Choroid plexus epithelial cell (primary cell): ENCODE measurements at regions not wholly inside any gene's neighbourhood (a gene's known extent, or its start where the extent isn't known, plus 50 kb on each side); places are given as distances from the start of the nearest gene placed in this dataset.

ENCODE experiments used
- DNase-seq: peaks from one replicate; pipeline ENCODE4 v3.0.0-alpha.2; 2010; ENCODE audit warnings: low read depth
- H3K4me3 ChIP-seq: 2 replicates; pipeline ENCODE4 v1.5.1; 2011; ENCODE audit warnings: low read depth, mild to moderate bottlenecking, control low read depth, low read length, moderate library complexity
- CTCF ChIP-seq: conservative IDR thresholded peaks from 2 replicates; pipeline ENCODE4 v1.5.1; 2011; ENCODE audit warnings: low read depth, mild to moderate bottlenecking, control low read depth, inconsistent platforms, low read length, moderate library complexity

- H3K4me3 ChIP-seq, result no peak overlapping the region
- TF ChIP-seq CTCF, result no peak
- no peak for DNase-seq
Observed at GRCh38 chr1:178642282-178642681, 82.8 kb upstream of the RALGPS2 start.

- no peak for DNase-seq
- H3K4me3 ChIP-seq, result no peak overlapping the region
- TF ChIP-seq CTCF, result no peak
Observed at GRCh38 chr1:178643349-178643748, 81.7 kb upstream of the RALGPS2 start.

DNA sequence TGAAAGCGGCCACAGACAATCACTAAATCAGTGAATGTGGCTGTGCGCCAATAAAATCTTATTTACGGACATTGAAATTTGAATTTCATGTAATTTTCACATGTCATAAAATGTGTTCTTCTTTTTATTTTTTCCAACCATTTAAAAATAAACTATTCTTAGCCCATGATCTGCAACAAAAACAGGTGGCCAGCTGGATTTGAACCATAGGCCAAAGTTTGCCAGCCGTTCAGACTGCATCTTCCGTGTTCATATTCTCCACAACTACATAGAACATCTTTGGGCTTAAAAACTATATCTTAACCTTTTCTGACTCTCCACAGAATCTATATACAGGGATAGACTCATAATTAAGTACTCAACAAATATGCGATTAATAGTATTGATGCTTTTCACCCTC is 81.2 kb upstream of the RALGPS2 start:
- no peak for TF ChIP-seq CTCF
- no peak for DNase-seq

DNA sequence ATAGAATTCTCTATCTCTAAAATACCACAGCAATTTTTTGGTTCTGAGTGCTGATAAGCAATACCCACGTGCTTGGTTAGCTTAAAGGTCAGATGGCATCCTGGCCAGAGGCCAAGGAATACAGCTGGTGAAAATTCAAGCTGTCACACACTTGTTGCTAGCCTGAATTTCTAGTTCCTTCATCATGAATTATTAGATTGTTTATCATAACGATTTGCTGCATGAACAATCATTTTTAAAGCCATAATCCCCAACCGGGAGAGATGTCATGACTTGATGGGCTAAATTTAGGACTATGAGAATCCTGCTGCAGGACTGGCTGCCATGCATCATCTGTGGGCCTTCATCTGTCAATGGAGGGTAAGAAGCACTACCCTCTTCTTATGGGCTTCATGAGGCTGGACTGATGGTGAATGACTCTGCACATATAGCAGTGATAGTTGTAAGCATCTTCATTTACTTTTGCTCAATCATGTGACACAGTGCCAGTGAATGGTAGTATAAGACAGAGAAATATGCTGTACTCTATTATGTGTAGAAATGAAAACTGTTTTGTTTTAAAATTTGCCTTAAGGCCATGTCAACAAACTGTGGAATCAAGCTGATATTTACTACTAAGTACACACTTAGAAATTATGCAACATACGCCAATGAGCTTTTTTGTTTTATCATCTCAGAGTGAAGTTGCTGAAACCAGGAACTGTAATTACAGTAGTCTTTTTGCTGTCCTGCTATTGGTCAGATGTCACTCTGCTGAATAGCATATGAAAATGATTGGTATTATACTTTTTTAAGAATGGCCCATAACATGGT is 80.5 kb upstream of the RALGPS2 start:
- TF ChIP-seq CTCF, result no peak
- peak; percentile 73 for DNase-seq
- H3K4me3 ChIP-seq, result no peak overlapping the region

More for the DNA sequence above, 81.2 kb upstream of the RALGPS2 start:
- H3K4me3 ChIP-seq, result no peak overlapping the region

DNA sequence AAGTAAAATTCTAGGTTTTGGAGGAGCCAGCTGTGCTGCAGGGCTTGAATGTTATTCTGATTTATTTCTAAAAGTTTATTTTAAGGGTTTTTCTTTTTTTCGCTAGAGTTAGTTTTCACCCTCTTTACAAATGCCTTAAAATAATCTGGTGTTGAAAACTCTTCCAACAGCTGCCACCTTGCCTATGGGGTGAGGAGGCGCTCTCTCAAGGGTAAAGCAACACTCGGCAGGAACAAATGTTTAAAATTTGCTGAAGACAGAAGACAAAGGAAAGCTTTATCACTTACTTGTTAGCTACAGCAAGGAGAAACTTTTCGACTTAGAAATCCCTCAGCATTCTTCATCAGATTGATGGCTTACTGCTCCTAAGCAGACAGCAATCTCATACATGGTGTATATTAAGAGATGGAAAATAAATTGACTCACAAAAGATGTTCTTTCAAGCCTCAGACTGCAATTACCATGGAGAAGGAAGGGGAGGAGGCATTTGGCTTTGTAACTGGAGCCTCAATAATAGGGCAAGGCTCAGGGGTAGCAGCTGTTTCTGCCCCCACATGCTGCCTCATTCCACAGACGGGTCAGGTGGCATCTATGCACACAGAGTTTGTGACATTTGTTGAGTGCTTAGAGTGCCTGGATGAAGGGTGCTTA is 79.8 kb upstream of the RALGPS2 start:
- no peak for DNase-seq
- H3K4me3 ChIP-seq, result no peak overlapping the region
- TF ChIP-seq CTCF, result no peak

DNA sequence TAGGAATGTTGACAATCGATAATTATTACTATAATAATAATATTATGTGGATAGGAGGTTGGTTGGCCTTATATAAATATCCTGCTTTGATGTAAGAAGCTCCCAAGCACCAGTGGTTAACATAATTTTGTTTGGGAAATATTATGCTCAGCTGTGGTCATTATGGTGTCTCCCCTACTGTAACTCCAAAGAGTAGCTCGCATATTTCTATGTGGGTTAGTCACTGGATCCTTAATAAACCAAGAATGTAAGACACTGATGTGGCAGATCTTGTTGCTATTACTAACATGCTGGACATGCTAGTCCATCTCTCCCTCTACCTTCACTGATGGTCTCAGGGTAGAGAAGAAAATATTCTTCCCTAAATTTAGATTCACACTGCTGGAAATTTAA is 79.2 kb upstream of the RALGPS2 start:
- peak; percentile 58 for DNase-seq
- TF ChIP-seq CTCF, result no peak
- no peak overlapping the region for H3K4me3 ChIP-seq
